GM21367 (cell line): ENCODE measurements at regions not wholly inside any gene's neighbourhood (a gene's known extent, or its start where the extent isn't known, plus 50 kb on each side); places are given as distances from the start of the nearest gene placed in this dataset.
"Not testable (repeated sequence)": the region's sequence is repeated elsewhere in the genome, so short reads cannot be mapped to it uniquely, and the experiment has no call there.

Source experiments
- ATAC-seq: cut with Tn5 transposase; IDR thresholded peaks from one replicate; pipeline ENCODE4 v1.9.1; 2021; ENCODE audit not compliant: unreplicated experiment

DNA sequence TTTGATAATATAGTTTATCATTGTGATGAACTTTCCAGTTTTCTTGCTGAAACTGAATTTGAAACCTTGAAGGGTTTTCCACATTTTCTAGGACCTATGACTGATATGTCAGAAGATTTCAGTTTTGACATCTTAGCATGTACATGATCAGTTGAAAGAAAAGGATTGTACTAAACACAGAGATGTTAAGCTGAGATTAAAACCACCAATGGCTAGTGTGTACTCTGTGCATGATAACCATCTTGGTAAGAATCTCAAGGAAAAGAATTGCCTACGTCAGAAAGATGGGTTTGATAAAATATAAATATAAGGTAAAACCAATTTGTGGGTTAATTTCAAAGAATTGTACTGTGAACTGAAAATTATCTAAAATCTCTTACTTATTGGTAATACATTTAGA, 776.4 kb downstream of the GATA3 start:
- ATAC-seq, result no peak

DNA sequence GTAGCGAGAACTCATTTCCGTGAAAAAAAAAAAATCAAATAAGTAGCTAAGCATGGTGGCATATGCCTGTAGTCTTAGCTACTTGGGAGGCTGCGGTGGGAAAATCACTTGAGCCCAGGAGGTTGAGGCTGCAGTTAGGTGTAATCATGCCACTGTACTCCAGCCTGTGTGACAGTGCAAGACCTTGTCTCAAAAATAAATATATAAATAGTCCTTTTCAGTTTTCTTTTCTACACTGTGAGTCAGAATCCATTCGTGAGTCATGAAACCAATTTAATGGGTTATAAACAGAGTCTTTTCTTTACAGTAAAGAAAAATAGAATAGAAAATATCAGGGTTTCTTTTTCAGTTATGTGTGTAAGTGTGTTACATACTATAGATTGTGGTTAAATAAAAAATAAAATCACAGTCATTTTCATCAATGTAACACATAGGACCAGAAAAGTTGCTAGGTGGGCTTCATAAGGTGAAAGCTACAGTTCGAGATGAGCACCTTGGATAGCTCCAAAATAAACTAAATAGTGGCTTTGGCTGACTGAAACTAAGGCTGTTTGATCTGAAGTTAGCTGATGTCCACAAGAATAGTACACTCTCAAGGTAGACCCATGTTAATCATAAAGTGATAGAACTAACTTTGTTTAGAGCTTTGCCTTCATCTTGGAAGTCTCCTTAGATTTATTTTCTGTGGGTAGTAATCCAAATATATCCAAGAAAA, 781.1 kb downstream of the GATA3 start:
- no peak for ATAC-seq

DNA sequence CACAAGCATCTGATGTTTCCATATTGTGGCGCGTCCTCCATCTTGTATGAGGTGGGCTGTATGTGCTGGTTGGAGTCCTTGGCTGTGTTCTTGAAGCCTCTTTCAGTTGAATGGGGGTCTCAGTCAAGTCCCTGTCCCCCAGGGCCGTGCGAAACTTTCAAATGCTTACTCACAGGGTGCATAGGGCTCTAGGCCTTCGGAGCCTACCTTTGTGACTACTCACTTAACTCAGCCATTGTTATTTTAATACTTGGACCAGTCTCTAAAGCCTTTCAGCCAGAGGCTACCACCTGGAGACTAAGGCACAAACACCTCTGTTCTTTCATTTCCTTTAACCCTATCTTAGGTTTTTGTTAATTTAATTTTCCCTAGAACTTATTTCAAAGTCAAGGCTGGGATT, 785.9 kb downstream of the GATA3 start:
- ATAC-seq, result no peak

DNA sequence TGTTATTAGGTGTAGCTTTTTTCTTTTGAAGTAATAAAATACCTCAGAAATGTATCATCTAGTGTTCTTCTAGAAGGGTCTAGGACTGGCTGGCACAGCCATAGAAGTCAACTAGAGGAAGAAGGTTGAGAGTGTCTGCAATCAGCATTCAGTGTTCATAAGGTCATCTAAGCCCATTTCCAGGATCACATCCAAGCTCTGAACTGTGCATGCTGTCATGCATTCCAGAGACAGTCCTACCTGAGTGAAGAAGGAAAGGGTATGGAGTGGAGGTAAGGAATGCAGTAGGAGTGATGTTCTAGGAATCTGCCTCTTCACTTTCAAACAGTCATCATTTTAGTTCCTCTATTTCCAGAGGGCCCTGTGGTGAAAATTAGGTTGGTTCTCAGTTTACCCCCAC, 789.7 kb downstream of the GATA3 start:
- ATAC-seq, result no peak

DNA sequence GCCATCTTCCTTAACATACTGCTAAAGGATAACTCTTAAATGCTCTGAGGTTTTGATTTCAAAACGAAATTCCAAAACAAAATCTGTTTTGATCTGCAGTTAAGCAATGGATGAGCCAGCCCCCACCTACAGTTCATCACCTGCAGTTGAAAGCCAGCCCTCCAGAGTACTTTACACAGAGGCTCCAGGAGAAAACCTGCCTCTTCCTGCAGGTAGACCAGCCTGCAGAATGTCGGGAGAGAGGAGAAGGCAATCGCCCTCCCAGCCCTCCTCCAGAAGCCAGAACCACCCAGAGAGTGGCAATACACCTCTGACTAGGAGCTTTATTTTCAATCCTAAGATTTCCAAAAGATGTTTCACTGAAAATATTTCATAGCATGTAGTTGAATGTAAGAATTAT, 798.1 kb downstream of the GATA3 start:
- ATAC-seq, result no peak

DNA sequence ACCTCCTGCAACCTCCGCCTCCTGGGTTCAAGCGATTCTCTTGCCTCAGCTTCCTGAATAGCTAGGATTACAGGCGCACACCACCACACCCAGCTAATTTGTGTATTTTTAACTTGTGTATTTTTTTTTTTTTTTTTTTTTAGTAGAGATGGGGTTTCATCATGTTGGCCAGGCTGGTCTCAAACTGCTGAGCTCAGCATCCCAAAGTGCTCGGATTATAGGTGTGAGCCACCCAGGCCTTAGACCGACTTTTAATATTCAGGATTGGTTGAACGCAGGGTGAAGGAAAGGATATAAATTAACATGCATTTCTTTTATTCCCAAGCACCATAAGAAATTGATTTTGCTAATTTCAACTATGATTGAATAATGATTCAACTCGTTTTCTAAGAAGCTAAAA, 798.6 kb downstream of the GATA3 start:
- no peak for ATAC-seq

DNA sequence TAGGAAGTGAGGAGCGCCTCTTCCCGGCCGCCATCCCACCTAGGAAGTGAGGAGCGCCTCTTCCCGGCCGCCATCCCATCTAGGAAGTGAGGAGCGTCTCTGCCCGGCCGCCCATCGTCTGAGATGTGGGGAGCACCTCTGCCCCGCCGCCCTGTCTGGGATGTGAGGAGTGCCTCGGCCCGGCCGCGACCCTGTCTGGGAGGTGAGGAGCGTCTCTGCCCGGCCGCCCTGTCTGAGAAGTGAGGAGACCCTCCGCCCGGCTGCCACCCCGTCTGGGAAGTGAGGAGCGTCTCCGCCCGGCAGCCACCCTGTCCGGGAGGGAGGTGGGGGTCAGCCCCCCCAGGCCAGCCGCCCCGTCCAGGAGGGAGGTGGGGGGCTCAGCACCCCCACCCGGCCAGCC, 814.4 kb downstream of the GATA3 start:
- not testable (repeated sequence) for ATAC-seq

DNA sequence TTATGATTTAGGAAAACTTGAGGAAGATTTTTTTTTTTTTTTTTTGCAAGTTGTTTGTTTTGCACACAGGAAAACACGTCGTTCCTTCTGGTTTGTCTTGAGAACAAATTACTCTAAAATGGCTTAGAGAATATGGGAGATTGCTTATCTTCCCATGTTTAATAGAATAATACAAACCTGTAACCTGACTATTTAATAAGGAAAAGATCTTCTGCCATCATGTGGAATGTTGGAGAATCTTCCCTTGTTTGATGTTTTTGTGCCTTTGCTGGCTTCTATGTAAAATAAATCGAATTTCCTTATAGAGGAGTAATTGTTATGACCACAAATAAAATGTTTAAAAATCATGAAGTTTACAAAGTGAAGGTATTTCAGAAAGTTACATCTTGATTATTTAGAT, 818.8 kb downstream of the GATA3 start:
- no peak for ATAC-seq

DNA sequence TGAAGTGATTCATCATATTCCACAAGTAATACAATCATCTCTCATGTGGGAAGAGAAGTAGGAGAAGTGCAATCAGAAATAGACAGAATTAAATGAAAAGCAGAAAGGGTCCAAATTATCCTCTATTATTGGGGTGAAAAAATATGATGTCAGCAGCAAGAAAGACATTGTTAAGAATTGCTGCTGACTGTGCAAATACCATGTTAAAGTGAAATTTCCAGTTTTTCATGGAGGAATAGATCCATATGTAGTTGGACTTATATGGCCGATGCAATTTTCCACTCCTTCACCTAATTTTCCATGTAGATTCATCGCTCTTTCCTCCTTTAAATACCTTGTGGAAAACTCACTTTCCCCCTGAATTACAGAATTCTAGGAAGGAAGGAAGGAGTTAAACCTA, 819.8 kb downstream of the GATA3 start:
- no peak for ATAC-seq

DNA sequence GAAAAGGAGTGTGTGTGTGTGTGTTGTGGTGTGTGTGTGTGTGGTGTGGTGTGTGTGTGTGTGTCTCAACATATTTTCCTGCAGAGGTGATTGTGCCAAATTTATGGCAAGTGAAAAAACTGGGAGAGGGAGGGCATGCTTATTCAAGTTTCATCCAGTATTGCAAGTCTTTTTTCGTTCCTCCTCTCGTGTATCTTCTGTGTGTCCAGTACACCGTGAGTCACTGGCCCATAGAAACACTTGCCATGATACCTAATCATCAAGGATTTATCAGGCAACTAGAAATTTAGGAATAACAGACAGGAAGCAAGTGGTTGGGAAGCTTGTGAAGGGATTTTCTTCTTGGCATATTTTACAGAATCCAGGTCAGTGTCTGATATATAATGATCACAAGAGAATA, 820.5 kb downstream of the GATA3 start:
- no peak for ATAC-seq

DNA sequence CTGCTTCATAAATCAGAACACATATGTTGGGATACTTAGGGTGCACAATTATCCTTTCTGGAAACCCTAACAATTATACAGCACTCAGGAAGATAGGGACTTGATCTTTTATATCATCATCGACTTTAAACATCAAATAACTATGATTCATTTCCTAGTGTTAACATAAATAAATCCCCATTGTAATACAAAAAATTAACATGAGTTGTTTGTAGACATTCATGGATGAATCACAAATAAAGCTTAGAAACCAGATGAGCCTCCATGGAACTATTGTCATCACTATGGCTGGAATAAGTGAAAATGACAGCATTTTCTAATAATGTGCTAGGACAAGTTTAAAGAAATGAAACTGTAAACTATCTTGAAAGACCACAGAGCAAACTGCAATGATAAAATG, 821.7 kb downstream of the GATA3 start:
- no peak for ATAC-seq

DNA sequence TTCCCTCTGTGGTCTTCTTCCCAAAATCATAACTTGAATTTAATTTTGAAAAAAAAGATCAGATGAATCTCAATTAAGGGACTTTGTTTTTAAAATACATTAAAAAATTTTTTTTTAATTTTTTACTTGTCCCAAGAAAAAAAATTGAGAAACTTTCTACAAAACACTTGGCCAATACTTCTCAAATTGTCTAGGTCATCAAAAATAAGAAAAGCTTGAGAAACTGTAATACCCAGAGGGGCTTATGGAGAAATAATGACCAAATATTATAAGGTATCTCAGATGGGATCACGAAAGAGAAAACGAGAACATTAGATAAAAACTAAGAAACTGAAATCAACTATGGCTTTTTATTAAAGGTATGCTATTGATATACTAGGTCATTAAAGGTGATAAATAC, 835.0 kb downstream of the GATA3 start:
- ATAC-seq, result no peak

DNA sequence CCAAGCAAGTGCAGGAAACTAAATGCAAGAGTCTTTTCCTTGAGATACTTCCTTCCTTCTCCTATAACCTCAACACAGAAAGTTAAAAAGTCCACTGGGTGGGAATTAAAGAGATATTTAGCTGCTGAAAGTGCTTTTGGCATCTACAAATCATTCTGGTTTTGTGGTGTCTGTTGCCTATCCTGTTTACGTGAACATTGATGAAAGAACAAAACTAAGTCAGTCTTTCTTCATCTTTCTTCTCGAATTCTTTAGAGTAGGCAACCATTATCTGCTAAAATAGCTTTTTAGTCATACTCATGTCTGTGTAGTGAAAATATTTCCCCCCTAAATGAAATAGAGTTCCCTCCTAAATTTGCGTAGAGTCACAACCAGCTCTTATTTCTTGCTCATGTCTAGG, 838.6 kb downstream of the GATA3 start:
- ATAC-seq, result no peak

DNA sequence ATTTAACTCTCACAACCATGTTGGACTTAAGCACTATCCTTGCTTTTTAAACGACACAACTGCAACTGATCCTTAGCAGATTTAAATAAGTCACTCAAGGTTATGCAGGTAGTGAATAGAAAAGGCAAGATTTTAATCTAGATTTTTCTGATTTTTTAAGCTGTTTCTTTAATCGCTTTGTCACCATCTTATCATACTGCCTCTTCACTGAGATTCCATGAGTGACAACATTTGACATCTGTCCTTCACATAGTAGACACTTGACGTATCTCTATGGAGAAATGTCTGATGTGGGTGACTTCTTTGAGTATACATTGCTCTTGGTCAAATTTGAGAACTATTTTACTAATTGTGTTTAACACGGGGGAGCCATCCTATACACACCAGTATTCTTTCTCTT, 839.7 kb downstream of the GATA3 start:
- no peak for ATAC-seq

DNA sequence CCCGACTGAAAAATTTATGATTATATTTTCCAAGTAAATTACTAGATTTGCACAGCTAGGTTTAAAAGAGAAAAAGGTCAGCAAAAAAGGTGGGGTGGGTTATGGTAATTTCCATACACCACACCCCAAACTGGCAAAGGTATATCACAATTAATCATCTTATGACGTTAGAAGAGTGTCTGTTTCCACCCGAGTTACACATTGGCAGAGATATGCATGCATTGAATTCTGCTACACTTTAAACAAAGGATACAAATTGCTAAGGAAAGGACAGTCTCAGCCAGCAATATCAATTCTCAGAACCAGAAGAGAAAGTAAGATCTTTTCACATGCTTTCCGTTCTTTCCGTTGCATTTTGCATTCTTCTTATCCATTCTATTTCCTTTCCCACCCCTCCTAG, 843.3 kb downstream of the GATA3 start:
- ATAC-seq, result no peak

DNA sequence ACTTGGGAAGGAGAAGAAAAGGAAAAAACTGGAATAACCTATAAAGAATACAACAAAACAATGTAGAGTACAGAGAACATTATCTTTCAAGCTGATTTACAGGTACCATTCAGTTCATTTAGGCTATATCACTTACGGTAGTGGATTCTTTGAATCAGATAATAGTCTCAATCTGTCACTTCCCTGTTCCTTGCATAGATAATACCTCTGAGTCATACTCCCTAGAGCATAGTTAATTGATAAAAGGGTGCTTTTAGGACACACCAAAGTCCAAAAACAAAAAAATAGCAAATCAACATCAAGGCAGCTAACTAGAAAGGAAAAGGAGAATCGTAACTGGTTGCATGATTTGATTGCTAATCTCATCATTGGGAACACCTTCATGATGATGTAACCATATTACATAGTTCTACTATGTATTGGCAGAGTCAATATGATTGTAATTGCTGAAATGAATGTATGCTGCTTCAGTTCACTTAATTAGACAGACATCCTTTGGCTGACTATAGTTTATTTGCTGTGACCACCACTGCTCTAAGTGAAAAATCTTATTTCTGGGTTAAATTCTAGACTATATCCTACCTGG, 844.4 kb downstream of the GATA3 start:
- no peak for ATAC-seq

DNA sequence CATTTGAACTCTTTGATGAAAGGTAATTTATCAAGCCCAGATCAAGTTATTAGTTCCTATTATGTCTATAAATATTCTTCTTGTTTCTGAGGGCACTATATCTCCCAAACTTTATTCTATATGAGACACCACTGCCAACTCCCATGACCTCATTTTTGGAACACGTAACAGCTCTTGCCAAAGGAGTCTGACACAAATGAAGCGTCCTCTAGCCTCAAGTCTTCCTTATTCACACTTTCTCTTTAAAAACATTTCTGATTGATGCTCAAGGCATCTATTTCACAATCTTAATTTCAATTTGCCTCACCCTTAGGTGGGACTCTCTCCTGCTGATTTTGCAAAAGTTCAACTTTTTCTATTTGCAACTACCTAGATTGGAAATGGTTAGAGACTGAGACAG, 848.4 kb downstream of the GATA3 start:
- no peak for ATAC-seq

DNA sequence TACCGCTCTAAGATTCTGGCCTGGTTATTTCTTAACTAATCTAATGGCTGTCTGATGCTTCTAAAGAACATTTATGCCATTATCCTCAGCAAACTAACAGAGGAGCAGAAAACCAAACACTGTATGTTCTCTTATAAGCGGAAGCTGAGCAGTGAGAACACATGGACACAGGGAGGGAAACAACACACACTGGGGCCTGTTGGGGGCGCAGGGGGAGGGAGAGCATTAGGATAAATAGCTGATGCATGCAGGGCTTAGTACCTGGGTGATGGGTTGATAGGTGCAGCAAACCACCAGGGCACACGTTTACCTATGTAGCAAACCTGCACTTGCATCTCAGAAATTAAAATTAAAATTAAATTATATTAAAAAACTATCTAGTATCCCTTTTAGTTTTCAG, 853.5 kb downstream of the GATA3 start:
- ATAC-seq, result no peak

DNA sequence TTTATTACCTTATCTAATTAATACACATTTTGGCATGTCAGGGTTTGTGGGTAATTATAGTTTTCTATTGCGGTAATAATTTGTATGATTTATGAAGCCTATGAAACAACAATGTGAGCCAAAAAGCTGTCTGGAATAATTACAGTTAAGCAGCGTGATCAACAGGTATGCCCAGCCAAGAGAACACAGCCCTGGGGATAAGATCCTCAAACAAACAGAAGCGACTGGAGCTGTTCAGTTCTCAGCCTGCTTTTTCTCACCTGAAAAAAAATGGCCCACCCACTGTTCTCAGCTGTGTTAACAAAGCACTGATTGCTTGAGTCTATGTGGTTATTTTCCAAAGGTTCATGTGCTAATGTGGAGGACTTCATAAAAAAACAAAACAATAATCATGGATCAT, 855.8 kb downstream of the GATA3 start:
- no peak for ATAC-seq

DNA sequence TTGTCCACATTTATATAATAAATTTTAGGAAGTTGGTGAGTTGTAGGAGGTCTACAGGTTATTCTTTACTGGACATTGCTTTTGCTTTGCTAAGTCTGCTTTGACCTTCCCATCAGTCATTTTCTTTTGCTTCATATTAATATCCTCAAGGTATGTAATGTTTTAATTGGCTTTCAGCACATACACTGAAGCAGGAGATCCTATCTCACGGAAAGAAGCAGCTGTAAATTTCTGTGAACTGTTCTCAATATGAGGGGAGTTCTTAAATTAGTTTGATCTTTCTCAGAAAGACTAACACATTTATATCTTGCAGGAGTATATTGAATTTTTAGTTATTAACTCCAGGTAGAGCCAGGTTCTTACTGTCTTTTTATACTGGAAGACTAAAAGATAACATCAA, 856.5 kb downstream of the GATA3 start:
- ATAC-seq, result no peak

DNA sequence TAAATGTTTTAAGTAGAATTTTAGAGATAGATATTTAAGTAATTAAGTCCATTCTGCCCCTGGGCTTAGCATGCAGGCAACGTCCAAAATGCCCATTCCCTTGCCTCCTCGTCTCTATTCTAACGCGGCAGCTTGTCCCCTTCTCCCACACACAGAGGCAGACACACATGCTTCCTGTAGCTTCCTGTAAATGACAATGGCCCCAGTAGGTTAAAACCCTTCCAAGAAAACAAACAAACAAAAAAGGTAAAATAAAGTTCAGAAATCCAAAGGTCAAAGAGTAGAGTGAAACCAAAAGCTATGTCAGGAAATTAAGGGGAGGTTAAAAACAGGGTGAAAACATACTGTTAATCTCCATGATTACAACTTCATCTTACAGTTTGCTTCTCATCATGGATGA, 857.6 kb downstream of the GATA3 start:
- ATAC-seq, result no peak

DNA sequence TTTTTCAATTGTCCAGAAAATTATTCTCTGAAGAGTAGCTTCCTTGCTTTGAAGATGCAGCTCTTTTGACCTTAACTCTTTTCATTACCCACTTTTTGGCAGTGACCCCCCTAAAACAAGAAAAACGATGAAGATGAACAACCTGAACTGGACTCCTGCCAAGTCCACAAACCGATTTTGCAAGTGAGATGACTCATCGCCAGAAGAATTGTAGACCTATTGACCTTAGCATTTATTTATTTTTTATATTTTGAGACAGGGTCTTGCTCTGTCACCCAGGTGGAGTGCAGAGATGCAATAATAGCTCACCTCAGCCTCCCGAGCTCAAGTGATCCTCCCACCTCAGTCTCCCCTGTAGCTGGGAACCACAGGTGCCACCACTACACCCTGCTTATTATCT, 859.2 kb downstream of the GATA3 start:
- no peak for ATAC-seq

DNA sequence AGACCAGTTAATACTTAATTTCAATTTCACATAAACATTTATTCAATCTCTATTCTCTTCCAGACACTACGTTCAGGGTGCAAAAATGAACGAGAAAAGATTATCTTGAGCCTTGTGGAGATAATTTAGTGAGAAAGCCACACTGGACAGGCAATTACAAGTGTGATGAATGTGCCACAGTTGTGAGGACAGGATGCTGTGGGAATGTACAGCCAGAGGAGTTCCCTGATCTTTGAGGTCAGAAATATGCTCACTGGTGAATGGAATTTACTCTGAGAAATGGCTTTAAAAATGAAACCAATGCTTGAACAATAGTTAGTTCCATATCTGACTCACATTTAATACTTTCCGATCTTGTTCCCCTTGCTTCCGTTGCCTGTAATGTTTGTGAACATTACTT, 864.8 kb downstream of the GATA3 start:
- no peak for ATAC-seq
